ENCODE measurements at regions not wholly inside any gene's neighbourhood (a gene's known extent, or its start where the extent isn't known, plus 50 kb on each side); places are given as distances from the start of the nearest gene placed in this dataset.

DNA sequence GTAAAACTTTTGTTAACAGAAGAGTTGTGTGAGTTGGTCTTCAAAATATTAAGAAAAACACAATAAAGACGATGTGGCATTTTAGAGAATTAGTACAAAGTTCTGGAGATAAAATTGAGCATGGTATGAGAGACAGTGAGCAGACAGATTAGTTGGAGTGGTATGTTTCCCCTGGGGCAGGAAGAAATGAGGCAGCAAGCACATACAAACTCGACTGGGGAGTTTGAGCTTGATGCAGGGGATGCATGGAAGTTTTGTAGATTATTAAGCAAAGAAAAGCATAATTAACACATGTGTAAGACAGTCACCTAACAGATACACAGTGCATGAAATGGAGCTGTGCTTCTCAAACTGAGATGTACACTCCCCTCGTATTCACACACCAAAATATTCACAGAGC lies 58.1 kb upstream of the IL2 start:
- TF ChIP-seq, protein P1, sequence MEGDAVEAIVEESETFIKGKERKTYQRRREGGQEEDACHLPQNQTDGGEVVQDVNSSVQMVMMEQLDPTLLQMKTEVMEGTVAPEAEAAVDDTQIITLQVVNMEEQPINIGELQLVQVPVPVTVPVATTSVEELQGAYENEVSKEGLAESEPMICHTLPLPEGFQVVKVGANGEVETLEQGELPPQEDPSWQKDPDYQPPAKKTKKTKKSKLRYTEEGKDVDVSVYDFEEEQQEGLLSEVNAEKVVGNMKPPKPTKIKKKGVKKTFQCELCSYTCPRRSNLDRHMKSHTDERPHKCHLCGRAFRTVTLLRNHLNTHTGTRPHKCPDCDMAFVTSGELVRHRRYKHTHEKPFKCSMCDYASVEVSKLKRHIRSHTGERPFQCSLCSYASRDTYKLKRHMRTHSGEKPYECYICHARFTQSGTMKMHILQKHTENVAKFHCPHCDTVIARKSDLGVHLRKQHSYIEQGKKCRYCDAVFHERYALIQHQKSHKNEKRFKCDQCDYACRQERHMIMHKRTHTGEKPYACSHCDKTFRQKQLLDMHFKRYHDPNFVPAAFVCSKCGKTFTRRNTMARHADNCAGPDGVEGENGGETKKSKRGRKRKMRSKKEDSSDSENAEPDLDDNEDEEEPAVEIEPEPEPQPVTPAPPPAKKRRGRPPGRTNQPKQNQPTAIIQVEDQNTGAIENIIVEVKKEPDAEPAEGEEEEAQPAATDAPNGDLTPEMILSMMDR (conservative IDR thresholded peaks at IDR 0.05; ENCODE audit: low read depth, low read length) = no peak
- TF ChIP-seq EZH2 (IDR thresholded peaks at IDR 0.05; ENCODE audit: low read length, unreplicated experiment) (no peak), EZH2phosphoT487 (IDR thresholded peaks at IDR 0.05; ENCODE audit: borderline replicate concordance, low read length) (no peak)
